ENCODE measurements at regions not wholly inside any gene's neighbourhood (a gene's known extent, or its start where the extent isn't known, plus 50 kb on each side); places are given as distances from the start of the nearest gene placed in this dataset.

DNA sequence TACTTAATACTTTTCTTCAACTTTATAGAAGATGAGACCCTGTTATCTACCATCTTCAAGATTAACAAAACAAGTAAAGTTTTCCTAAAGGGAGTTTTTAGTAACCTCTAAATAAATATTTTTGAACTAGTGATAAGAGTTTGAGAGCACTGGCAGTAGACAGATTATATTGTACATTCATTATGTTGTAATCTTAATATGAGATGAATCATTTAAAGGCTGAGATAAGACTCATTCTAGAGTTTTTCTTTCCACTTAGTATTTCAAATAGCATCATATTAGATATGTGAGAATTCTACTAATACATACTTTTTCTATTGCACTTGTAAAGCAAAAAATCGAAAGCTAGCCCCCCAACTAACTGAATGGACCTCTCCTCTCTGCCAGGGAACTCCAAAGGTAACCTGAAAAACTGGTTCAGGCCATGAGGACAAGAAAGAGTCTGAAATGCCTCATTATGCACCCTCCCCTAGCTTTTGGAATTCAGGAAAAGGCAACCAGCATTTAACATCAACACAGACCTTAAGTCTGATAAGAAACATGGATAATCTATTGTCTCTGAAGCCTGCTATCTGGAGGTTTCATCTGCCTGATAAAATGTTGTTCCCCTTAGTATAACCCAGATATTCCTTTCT is 875.4 kb upstream of the SLC10A2 start:
- Histone ChIP-seq H3K9me3 (no peaks in the 10 kb centered on the region), H3K27ac (no peak overlapping the region), H3K4me3 (no peak overlapping the region), H3K4me1 (no peaks in the 10 kb centered on the region), H3K36me3 (no peaks in the 10 kb centered on the region), H3K27me3 (no peaks in the 10 kb centered on the region)
- TF ChIP-seq, protein P1, sequence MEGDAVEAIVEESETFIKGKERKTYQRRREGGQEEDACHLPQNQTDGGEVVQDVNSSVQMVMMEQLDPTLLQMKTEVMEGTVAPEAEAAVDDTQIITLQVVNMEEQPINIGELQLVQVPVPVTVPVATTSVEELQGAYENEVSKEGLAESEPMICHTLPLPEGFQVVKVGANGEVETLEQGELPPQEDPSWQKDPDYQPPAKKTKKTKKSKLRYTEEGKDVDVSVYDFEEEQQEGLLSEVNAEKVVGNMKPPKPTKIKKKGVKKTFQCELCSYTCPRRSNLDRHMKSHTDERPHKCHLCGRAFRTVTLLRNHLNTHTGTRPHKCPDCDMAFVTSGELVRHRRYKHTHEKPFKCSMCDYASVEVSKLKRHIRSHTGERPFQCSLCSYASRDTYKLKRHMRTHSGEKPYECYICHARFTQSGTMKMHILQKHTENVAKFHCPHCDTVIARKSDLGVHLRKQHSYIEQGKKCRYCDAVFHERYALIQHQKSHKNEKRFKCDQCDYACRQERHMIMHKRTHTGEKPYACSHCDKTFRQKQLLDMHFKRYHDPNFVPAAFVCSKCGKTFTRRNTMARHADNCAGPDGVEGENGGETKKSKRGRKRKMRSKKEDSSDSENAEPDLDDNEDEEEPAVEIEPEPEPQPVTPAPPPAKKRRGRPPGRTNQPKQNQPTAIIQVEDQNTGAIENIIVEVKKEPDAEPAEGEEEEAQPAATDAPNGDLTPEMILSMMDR (IDR thresholded peaks at IDR 0.05), result no peak
- DNase-seq (ENCODE audit: low spot score in 2 of 2), result no peak
- intact Hi-C loops (cut with DNase I), result no loop called here

GRCh38 chr13:103935117-103935516 is 868.9 kb upstream of the SLC10A2 start:
- intact Hi-C loops (cut with DNase I), result no loop called here
- Histone ChIP-seq H3K36me3 (no peaks in the 10 kb centered on the region), H3K9me3 (no peaks in the 10 kb centered on the region), H3K4me3 (no peak overlapping the region), H3K27ac (no peak overlapping the region), H3K27me3 (no peaks in the 10 kb centered on the region), H3K4me1 (no peaks in the 10 kb centered on the region)
- DNase-seq (ENCODE audit: low spot score in 2 of 2), result no peak
- TF ChIP-seq, protein P1 (IDR thresholded peaks at IDR 0.05), result no peak

GRCh38 chr13:103931885-103932284 is 865.7 kb upstream of the SLC10A2 start:
- Histone ChIP-seq H3K27ac (no peak overlapping the region), H3K36me3 (no peaks in the 10 kb centered on the region), H3K4me1 (no peaks in the 10 kb centered on the region), H3K27me3 (no peaks in the 10 kb centered on the region), H3K4me3 (no peak overlapping the region), H3K9me3 (no peaks in the 10 kb centered on the region)
- TF ChIP-seq, protein P1 (IDR thresholded peaks at IDR 0.05), result no peak
- intact Hi-C loops (cut with DNase I), result no loop called here
- no peak for DNase-seq (ENCODE audit: low spot score in 2 of 2)

DNA sequence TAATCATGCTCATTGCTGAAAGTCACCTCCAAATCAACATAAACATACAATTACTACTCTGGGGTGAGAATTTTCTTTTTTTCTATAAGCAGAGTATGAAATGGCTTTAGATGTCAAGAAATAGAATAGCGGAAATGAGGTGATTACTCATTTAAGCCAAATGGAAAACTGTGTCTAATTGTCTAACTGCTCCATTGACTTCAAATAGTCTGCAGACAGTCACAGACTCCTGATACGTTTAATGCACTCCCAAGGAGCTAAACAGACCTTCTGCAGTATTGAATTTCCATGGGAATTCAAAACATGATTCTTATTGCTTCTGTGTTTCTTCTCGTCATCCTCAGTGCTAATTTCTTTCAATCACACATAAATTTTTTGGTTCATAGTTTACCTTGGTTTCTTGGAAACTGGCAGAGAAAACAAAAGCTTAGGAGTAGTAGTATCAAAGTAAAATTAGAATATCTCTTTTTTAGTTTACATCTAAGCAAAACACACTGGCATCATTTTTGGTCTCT is 865.2 kb upstream of the SLC10A2 start:
- H3K27me3 ChIP-seq, result no peaks in the 10 kb centered on the region
- intact Hi-C loops (cut with DNase I), result no loop called here
- H3K27ac ChIP-seq, result no peak overlapping the region
- no peaks in the 10 kb centered on the region for H3K4me1 ChIP-seq
- no peak for DNase-seq (ENCODE audit: low spot score in 2 of 2)
- TF ChIP-seq, protein P1 (IDR thresholded peaks at IDR 0.05), result no peak
- no peak overlapping the region for H3K4me3 ChIP-seq
- H3K36me3 ChIP-seq, result no peaks in the 10 kb centered on the region
- no peaks in the 10 kb centered on the region for H3K9me3 ChIP-seq

- Histone ChIP-seq H3K4me1 (no peaks in the 10 kb centered on the region), H3K27me3 (no peaks in the 10 kb centered on the region), H3K4me3 (no peak overlapping the region), H3K36me3 (no peaks in the 10 kb centered on the region), H3K9me3 (no peaks in the 10 kb centered on the region), H3K27ac (no peak overlapping the region)
- no peak for DNase-seq (ENCODE audit: low spot score in 2 of 2)
- TF ChIP-seq, protein P1 (IDR thresholded peaks at IDR 0.05), result no peak
- intact Hi-C loops (cut with DNase I), result no loop called here
Measured at GRCh38 chr13:103926118-103926517, 859.9 kb upstream of the SLC10A2 start.

DNA sequence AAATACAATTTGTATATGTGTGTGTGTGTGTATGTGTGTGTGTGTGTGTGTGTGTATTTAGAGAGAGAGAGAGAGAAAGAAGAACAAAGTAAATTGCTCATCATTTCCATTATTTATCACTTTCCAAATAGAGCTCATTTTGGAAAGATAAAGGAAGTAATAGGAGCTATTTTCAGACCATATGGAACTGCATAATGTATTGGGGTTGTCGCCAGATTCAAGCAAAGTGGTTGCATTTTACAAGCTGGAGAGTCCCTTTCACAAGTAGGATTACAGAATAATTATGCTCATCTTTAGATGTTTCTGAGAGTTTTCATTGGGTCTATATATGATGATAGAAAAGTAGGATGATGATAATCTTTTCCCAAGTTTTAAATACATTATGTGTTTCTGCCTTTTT is 842.7 kb upstream of the SLC10A2 start:
- no peak for DNase-seq (ENCODE audit: low spot score in 2 of 2)
- Histone ChIP-seq H3K4me3 (no peak overlapping the region), H3K27me3 (no peaks in the 10 kb centered on the region), H3K27ac (no peak overlapping the region), H3K4me1 (no peaks in the 10 kb centered on the region), H3K9me3 (no peaks in the 10 kb centered on the region), H3K36me3 (no peaks in the 10 kb centered on the region)
- TF ChIP-seq, protein P1 (IDR thresholded peaks at IDR 0.05), result no peak
- intact Hi-C loops (cut with DNase I), result no loop called here

All from ascending aorta (tissue), 2 donors.